Breast epithelium (tissue), 3 donors: ENCODE measurements at regions not wholly inside any gene's neighbourhood (a gene's known extent, or its start where the extent isn't known, plus 50 kb on each side); places are given as distances from the start of the nearest gene placed in this dataset.

Experiments used
- POLR2A ChIP-seq: fragments of 450-650 bp; IDR thresholded peaks from one replicate; pipeline ENCODE4 v1.6.1; 2016; ENCODE audit warnings: antibody characterized with exemption, mild to moderate bottlenecking, moderate library complexity
- TF ChIP-seq, protein P1 (sequence below), 3 donors: fragments of 450-650 bp; IDR thresholded peaks; one replicate each; pipeline ENCODE4 v1.5.1; 2016 to 2017; ENCODE audit warnings: antibody characterized with exemption in 3 of 3, mild to moderate bottlenecking in 3 of 3, moderate library complexity in 3 of 3

DNA sequence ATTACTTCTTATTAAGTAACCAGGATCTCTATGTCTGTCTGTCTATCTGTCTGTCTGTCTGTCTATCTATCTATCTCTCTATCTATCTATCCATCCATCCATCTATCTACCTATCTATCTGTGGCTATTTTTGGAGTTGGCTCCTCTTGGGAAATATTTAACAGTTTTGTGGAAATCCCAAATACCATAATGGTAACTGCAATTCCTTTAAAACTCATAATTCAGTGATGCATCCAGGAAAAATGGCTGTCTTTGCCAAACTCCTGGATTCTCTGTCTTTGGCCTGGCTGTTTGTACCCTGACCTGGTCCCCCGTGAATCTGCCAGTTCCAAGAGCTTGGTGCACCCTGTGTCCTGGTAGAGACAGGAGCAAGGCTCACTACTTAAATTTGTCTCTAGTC, 197.0 kb downstream of the PCSK1 start:
- TF ChIP-seq, protein P1, sequence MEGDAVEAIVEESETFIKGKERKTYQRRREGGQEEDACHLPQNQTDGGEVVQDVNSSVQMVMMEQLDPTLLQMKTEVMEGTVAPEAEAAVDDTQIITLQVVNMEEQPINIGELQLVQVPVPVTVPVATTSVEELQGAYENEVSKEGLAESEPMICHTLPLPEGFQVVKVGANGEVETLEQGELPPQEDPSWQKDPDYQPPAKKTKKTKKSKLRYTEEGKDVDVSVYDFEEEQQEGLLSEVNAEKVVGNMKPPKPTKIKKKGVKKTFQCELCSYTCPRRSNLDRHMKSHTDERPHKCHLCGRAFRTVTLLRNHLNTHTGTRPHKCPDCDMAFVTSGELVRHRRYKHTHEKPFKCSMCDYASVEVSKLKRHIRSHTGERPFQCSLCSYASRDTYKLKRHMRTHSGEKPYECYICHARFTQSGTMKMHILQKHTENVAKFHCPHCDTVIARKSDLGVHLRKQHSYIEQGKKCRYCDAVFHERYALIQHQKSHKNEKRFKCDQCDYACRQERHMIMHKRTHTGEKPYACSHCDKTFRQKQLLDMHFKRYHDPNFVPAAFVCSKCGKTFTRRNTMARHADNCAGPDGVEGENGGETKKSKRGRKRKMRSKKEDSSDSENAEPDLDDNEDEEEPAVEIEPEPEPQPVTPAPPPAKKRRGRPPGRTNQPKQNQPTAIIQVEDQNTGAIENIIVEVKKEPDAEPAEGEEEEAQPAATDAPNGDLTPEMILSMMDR (IDR thresholded peaks at IDR 0.05), result no peak
- TF ChIP-seq POLR2A, result no peak
